Endothelial cell of umbilical vein (primary cell): ENCODE measurements at regions not wholly inside any gene's neighbourhood (a gene's known extent, or its start where the extent isn't known, plus 50 kb on each side); places are given as distances from the start of the nearest gene placed in this dataset.

Source experiments
- BruUV-seq: library from RNA; stranded (reverse); fragments of 400-500 nt; replicated peaks from 2 replicates; lab custom pipeline; 2021; lab: Mats Ljungman, UMichigan
- CTCF ChIA-PET: fragments of 300-600, 350-600 bp; sonication (Branson Sonifier 250); formaldehyde crosslinking; loops from one replicate; lab custom pipeline; 2021; ENCODE audit warnings: antibody characterized with exemption, inconsistent platforms; lab: Charles Lee
- POLR2A ChIA-PET: fragments of 300-600, 350-600 bp; sonication (Branson Sonifier 250); formaldehyde crosslinking; loops from one replicate; lab custom pipeline; 2021; ENCODE audit warnings: antibody characterized with exemption, inconsistent platforms; lab: Charles Lee
- DNase-seq: peaks from one replicate; pipeline ENCODE4 v3.0.0-alpha.2; 2011; ENCODE audit warnings: low read depth, low spot score
- FAIRE-seq: peaks from 2 replicates; lab custom pipeline; 2011; peaks lifted over from hg19 to GRCh38; lab: Jason Lieb, UNC
- H2AFZ ChIP-seq: 2 replicates; pipeline ENCODE4 v1.6.0; 2012; ENCODE audit warnings: low read depth, low read length, control low read depth, inconsistent platforms
- H3K27ac ChIP-seq: 2 replicates; pipeline ENCODE4 v1.5.1; 2011; ENCODE audit warnings: low read depth, mild to moderate bottlenecking, control low read depth, low read length, moderate library complexity; ENCODE audit not compliant: insufficient read depth
- H3K27me3 ChIP-seq, 2 experiments: 2 replicates each; pipeline versions ENCODE4 v1.6.0 to v1.6.1; 2011; ENCODE audit warnings: low read length in 2 of 2, mixed read lengths in 1 of 2; ENCODE audit not compliant: control insufficient read depth in 2 of 2, insufficient read depth in 2 of 2
- H3K36me3 ChIP-seq, 2 experiments: 2 replicates in 1 of 2; 3 replicates in 1 of 2; pipeline ENCODE4 v1.5.1; 2011; ENCODE audit warnings: low read length in 2 of 2, mild to moderate bottlenecking in 1 of 2, moderate library complexity in 1 of 2; ENCODE audit not compliant: control insufficient read depth in 2 of 2, insufficient read depth in 2 of 2; ENCODE audit errors: extremely low read depth in 1 of 2
- H3K4me1 ChIP-seq: 3 replicates; pipeline ENCODE4 v1.5.1; 2011; ENCODE audit warnings: mild to moderate bottlenecking, low read length; ENCODE audit not compliant: control insufficient read depth, insufficient read depth; ENCODE audit errors: extremely low read depth
- H3K4me2 ChIP-seq: 2 replicates; pipeline ENCODE4 v1.6.1; 2011; ENCODE audit warnings: low read length, control low read depth, mixed read lengths; ENCODE audit not compliant: insufficient read depth
- H3K4me3 ChIP-seq, 3 experiments: fragments of 200-600 bp in 1 of 3; sonication (generic), shearing (Covaris generic) in 1 of 3; replicated peaks in 1 of 3; 2 replicates each; pipeline ENCODE4 v1.5.1; 2011 to 2016; ENCODE audit warnings: control low read depth in 3 of 3, low read length in 3 of 3, mild to moderate bottlenecking in 2 of 3, inconsistent platforms in 1 of 3, low read depth in 1 of 3, moderate library complexity in 1 of 3; ENCODE audit not compliant: insufficient read depth in 1 of 3
- H3K79me2 ChIP-seq: 2 replicates; pipeline ENCODE4 v1.6.0; 2012; ENCODE audit warnings: low read length, inconsistent platforms; ENCODE audit not compliant: control insufficient read depth, insufficient read depth
- H3K9ac ChIP-seq: replicated peaks from 2 replicates; pipeline ENCODE3; 2011; ENCODE audit warnings: low read length, control low read depth; ENCODE audit not compliant: insufficient read depth; ENCODE audit errors: extremely low read depth
- H3K9me1 ChIP-seq: replicated peaks from 3 replicates; pipeline ENCODE4 v1.6.0; 2011; ENCODE audit warnings: mild to moderate bottlenecking, low read length; ENCODE audit not compliant: control insufficient read depth, insufficient read depth; ENCODE audit errors: extremely low read depth
- H3K9me3 ChIP-seq: replicated peaks from 2 replicates; pipeline ENCODE4 v1.5.1; 2012; ENCODE audit warnings: low read length, inconsistent platforms; ENCODE audit not compliant: control insufficient read depth, insufficient read depth
- H4K20me1 ChIP-seq: replicated peaks from 2 replicates; pipeline ENCODE3; 2011; ENCODE audit warnings: mild to moderate bottlenecking, low read length; ENCODE audit not compliant: control insufficient read depth, insufficient read depth; ENCODE audit errors: extremely low read depth
- CTCF ChIP-seq, 2 donors: IDR thresholded peaks; 1 replicate in 1 of 2; 2 replicates in 1 of 2; pipeline ENCODE4 v1.5.1; 2011; ENCODE audit warnings: low read length in 2 of 2, mild to moderate bottlenecking in 2 of 2, moderate library complexity in 2 of 2, control low read depth in 1 of 2, inconsistent platforms in 1 of 2, low read depth in 1 of 2; ENCODE audit not compliant: insufficient read depth in 1 of 2; ENCODE audit errors: extremely low read depth in 1 of 2
- EZH2 ChIP-seq: IDR thresholded peaks from 2 replicates; pipeline ENCODE4 v1.6.1; 2012; ENCODE audit warnings: borderline replicate concordance, low read depth, mild to moderate bottlenecking, moderate library complexity, low read length, inconsistent platforms; ENCODE audit not compliant: severe bottlenecking
- FOS ChIP-seq: IDR thresholded peaks from 2 replicates; pipeline ENCODE4 v1.6.1; 2011; ENCODE audit warnings: mild to moderate bottlenecking, low read length, moderate library complexity, borderline replicate concordance; ENCODE audit not compliant: insufficient read depth
- GATA2 ChIP-seq: IDR thresholded peaks from 2 replicates; pipeline ENCODE4 v1.7.0; 2011; ENCODE audit warnings: low read depth, mild to moderate bottlenecking, moderate library complexity, mixed read lengths, low read length; ENCODE audit not compliant: insufficient read length, insufficient read depth
- JUN ChIP-seq: IDR thresholded peaks from 2 replicates; pipeline ENCODE4 v1.6.1; 2011; ENCODE audit warnings: borderline replicate concordance, low read depth; ENCODE audit not compliant: insufficient read length, insufficient read depth
- MAX ChIP-seq: IDR thresholded peaks from 2 replicates; pipeline ENCODE4 v1.6.1; 2011; ENCODE audit not compliant: insufficient read depth, insufficient read length
- MYC ChIP-seq: IDR thresholded peaks from one replicate; pipeline ENCODE4 v1.6.1; 2011; ENCODE audit warnings: mild to moderate bottlenecking, low read depth, low read length
- POLR2A ChIP-seq: IDR thresholded peaks from 2 replicates; pipeline ENCODE4 v1.6.1; 2012; ENCODE audit warnings: low read depth, mild to moderate bottlenecking, control low read depth, low read length
- POLR2AphosphoS5 ChIP-seq: IDR thresholded peaks from 2 replicates; pipeline ENCODE4 v1.6.1; 2012; ENCODE audit warnings: low read depth, mild to moderate bottlenecking, control low read depth, low read length, moderate library complexity; ENCODE audit not compliant: insufficient read depth
- dilution Hi-C: fragments of 300-500 bp; cut with MboI; formaldehyde crosslinking; loops from one replicate; pipeline ENCODE4 v1.15.0; 2019; ENCODE audit warnings: low sequenced_read_pairs; ENCODE audit not compliant: extremely low pct_ligation_motif_present
- intact Hi-C: fragments of 100-400 bp; cut with micrococcal nuclease; formaldehyde crosslinking; loops from one replicate; pipeline ENCODE4 v1.10.0; 2022

- H3K9ac ChIP-seq: no peak overlapping the region
- no peak overlapping the region for H3K27ac ChIP-seq
- no peak overlapping the region for H3K4me2 ChIP-seq
- no peak for TF ChIP-seq POLR2AphosphoS5
- TF ChIP-seq EZH2: no peak
- TF ChIP-seq MYC: no peak
- TF ChIP-seq JUN: no peak
- no peak for TF ChIP-seq MAX
- no peak for TF ChIP-seq FOS
- no peak for TF ChIP-seq GATA2
- no peak for TF ChIP-seq CTCF (IDR thresholded peaks at IDR 0.05; ENCODE audit: extremely low read depth in 1 of 2, insufficient read depth in 1 of 2, low read depth in 1 of 2, low read length in 2 of 2)
- no peak for TF ChIP-seq POLR2A
- no peak for DNase-seq
- no peak overlapping the region for H3K4me3 ChIP-seq
- POLR2A ChIA-PET: no interaction called here
- H2AFZ ChIP-seq: no peak overlapping the region
- no peaks in the 10 kb centered on the region for H3K36me3 ChIP-seq
- H4K20me1 ChIP-seq: no peaks in the 10 kb centered on the region
- no peaks in the 10 kb centered on the region for H3K9me3 ChIP-seq
- H3K9me1 ChIP-seq: no peaks in the 10 kb centered on the region
- CTCF ChIA-PET: interaction anchor here (1.3 kb wide), 1 partner anchor 14 kb away, joined by 3 read pairs; no protein-coding TSS in a partner anchor
- intact Hi-C loops: no loop called here
- dilution Hi-C loops: no loop called here
- peaks cover 5% of the 10 kb centered on the region for H3K4me1 ChIP-seq
- FAIRE-seq: peak; percentile 18
- no TSS peak for BruUV-seq
- H3K79me2 ChIP-seq: no peaks in the 10 kb centered on the region
- H3K27me3 ChIP-seq: no peaks in the 10 kb centered on the region
Measured at GRCh38 chr6:11404838-11405237, 132.7 kb upstream of the TMEM170B start.
